ENCODE measurements at regions not wholly inside any gene's neighbourhood (a gene's known extent, or its start where the extent isn't known, plus 50 kb on each side); places are given as distances from the start of the nearest gene placed in this dataset.
"Not testable (repeated sequence)": the region's sequence is repeated elsewhere in the genome, so short reads cannot be mapped to it uniquely, and the experiment has no call there.

GRCh38 chr7:3179456-3179855 lies 121.6 kb upstream of the SDK1 start:
- no peak for TF ChIP-seq CTCF (IDR thresholded peaks at IDR 0.05; ENCODE audit: insufficient read depth, low read depth, low read length, missing control alignments)
- H3K4me3 ChIP-seq (ENCODE audit: low read depth, low read length): no peak overlapping the region
- DNase-seq (ENCODE audit: low read depth): no peak

- DNase-seq (ENCODE audit: low read depth): no peak
- no peak for TF ChIP-seq CTCF (IDR thresholded peaks at IDR 0.05; ENCODE audit: insufficient read depth, low read depth, low read length, missing control alignments)
Measured at GRCh38 chr7:3180604-3181003, 120.4 kb upstream of the SDK1 start.

GRCh38 chr7:3182055-3182454 lies 119.0 kb upstream of the SDK1 start:
- DNase-seq (ENCODE audit: low read depth); H3K4me3 ChIP-seq (ENCODE audit: low read depth, low read length): not testable (repeated sequence)

More at GRCh38 chr7:3180604-3181003, 120.4 kb upstream of the SDK1 start:
- H3K4me3 ChIP-seq (ENCODE audit: low read depth, low read length): no peak overlapping the region

- no peak for DNase-seq (ENCODE audit: low read depth)
- no peak overlapping the region for H3K4me3 ChIP-seq (ENCODE audit: low read depth, low read length)
- TF ChIP-seq CTCF (IDR thresholded peaks at IDR 0.05; ENCODE audit: insufficient read depth, low read depth, low read length, missing control alignments): no peak
Measured at GRCh38 chr7:3187444-3188040, 113.5 kb upstream of the SDK1 start.

- DNase-seq (ENCODE audit: low read depth): no peak
Measured at GRCh38 chr7:3188946-3189345, 112.1 kb upstream of the SDK1 start.

GRCh38 chr7:3191548-3191947 lies 109.5 kb upstream of the SDK1 start:
- no peak overlapping the region for H3K4me3 ChIP-seq (ENCODE audit: low read depth, low read length)
- TF ChIP-seq CTCF (IDR thresholded peaks at IDR 0.05; ENCODE audit: insufficient read depth, low read depth, low read length, missing control alignments): no peak

More at GRCh38 chr7:3188946-3189345, 112.1 kb upstream of the SDK1 start:
- no peak overlapping the region for H3K4me3 ChIP-seq (ENCODE audit: low read depth, low read length)
- no peak for TF ChIP-seq CTCF (IDR thresholded peaks at IDR 0.05; ENCODE audit: insufficient read depth, low read depth, low read length, missing control alignments)

GRCh38 chr7:3192669-3193068 lies 108.4 kb upstream of the SDK1 start:
- no peak for DNase-seq (ENCODE audit: low read depth)
- no peak for TF ChIP-seq CTCF (IDR thresholded peaks at IDR 0.05; ENCODE audit: insufficient read depth, low read depth, low read length, missing control alignments)
- no peak overlapping the region for H3K4me3 ChIP-seq (ENCODE audit: low read depth, low read length)

More at GRCh38 chr7:3191548-3191947, 109.5 kb upstream of the SDK1 start:
- no peak for DNase-seq (ENCODE audit: low read depth)
